ENCODE measurements at regions not wholly inside any gene's neighbourhood (a gene's known extent, or its start where the extent isn't known, plus 50 kb on each side); places are given as distances from the start of the nearest gene placed in this dataset.

DNA sequence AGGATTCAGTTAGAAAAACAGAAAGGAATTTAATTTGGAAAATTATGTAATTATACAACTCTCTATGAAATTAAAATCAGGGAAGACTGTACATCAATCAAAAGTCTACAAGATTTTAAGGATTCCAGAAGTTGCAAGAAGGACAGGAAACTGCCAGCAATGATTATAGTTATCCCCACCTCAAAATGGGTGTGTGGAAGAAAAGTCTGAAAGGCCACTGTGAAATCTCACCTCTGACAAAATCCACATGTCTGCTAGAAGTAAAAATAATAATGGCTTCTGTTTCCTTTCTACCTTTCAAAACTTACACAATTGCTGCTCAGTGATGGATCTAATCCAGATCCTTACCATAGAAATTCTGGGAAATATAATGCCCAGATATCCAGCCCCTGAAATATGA, 708.1 kb upstream of the ADGRL4 start:
- peak; percentile 22 for DNase-seq (ENCODE audit: low spot score)

DNA sequence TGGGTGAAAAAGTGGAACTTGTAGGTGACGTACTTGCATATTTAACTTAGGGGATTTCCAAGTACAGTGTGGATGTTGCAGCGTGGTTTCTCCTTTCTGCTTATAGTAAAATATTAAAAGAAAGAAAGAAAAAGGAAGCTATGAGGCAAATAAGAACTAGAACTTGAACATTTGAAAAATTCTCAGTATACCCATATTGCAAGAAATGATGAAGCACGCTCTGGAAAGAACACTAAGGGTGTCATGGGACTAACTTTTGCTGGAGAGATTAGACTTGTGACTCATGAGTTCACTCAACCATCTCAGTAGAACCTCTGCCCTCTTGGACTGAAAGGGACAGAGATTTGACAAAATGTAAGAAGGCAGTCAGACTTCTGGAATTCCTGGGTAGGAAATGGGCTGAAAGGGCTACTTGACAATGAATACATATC, 704.5 kb upstream of the ADGRL4 start:
- no peak for DNase-seq (ENCODE audit: low spot score)

DNA sequence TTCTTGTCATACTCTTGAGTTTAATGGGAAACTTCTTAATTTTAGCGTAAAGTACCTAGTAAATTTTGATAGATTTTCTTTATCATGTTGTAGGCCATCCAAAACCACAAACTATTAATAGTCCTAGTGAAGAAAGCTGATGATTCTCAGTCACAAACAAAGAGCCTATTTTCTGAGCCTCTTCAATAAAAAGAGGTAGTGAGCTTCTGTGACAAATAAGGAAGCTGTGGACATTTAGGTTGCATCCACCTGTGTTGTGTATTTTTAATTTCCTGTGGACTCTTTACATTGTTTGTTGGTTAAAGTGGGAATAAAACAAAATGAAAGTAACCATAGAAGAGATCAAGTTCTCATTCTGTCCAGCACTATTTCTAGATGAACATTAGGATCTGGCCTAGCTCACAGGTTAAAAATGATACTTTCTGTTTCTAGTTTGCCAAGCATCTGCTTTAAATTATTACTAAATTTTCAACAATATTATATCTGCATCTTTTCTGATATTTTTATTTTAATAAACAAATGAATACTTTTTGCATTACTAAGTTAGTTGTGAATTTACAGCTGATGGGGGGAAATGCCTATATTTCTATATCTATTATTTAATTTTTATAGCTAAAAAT, 702.2 kb upstream of the ADGRL4 start:
- no peak for DNase-seq (ENCODE audit: low spot score)

DNA sequence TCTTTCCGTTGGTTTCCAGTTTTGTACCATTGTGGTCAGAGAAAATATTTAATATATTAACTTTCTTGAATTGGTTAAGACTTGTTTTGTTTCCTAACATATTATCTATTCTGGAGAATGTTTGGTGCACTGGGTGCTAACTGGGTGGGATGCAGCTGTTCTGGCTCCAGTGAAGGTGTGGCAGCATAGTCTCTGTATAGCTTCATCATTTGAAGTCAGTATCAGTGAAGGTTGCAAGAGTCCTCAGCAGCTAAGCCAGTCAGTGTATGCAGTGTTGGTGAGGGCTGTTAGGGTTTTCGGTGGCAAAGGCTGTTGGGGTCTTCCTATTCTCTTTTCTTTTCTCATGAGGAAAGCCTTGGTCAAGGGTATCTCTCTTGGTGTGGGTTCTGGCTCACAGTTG, 698.7 kb upstream of the ADGRL4 start:
- no peak for DNase-seq (ENCODE audit: low spot score)

- no peak for DNase-seq (ENCODE audit: low spot score)
Observed at GRCh38 chr1:79704067-79704466, 697.5 kb upstream of the ADGRL4 start.

DNA sequence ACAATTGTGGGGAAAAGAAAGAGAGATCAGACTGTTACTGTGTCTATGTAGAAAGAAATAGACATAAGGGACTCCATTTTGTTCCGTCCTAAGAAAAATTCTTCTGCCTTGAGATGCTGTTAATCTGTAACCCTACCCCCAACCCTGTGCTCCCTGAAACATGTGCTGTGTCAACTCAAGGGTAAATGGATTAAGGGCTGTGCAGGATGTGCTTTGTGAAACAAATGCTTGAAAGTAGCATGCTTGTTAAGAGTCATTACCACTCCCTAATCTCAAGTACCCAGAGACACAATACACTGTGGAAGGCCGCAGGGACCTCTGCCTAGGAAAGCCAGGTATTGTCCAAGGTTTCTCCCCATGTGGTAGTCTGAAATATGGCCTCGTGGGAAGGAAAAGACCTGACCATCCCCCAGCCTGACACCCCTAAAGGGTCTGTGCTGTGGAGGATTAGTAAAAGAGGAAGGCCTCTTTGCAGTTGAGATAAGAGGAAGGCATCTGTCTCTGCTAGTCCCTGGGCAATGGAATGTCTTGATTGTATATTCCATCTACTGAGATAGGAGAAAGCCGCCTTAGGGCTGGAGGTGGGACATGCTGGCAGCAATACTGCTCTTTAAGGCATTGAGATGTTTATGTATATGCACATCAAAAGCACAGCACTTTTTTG, 695.9 kb upstream of the ADGRL4 start:
- peak; percentile 46 for DNase-seq (ENCODE audit: low spot score)

GRCh38 chr1:79695138-79695537, 688.6 kb upstream of the ADGRL4 start:
- no peak for DNase-seq (ENCODE audit: low spot score)

- DNase-seq (ENCODE audit: low spot score): no peak
Observed at GRCh38 chr1:79694241-79694640, 687.7 kb upstream of the ADGRL4 start.

DNA sequence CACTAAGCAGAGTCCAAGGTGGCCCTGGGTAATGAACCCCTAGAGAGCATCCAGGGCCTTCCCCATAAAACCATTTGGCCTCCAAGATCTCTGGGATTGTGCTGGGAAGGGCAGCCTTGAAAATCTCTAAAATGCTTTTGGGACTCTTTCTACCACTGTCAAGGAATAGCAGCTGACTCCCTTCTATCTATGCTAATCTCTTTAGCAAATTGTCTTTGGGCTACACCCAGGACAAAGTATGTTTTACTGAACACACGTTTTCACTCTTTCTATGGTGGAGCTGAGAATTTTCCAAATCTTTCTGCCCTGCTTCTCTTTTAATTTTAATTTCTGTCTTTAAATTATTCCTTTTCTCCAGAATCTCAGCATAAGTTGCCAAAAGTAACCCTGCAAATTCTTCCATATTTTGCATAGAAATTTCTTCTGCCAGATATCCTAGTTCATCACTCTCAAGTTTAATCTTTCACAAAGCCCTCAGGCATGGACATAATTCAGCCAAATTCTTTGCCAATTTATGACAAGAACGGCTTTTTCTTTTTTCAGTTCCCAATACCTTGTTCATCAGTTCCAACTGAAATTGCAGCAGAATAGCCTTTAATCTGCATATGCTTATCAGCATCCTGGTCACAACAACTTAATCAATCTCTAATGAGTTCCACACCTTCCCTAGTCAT, 687.0 kb upstream of the ADGRL4 start:
- DNase-seq (ENCODE audit: low spot score): no peak

DNA sequence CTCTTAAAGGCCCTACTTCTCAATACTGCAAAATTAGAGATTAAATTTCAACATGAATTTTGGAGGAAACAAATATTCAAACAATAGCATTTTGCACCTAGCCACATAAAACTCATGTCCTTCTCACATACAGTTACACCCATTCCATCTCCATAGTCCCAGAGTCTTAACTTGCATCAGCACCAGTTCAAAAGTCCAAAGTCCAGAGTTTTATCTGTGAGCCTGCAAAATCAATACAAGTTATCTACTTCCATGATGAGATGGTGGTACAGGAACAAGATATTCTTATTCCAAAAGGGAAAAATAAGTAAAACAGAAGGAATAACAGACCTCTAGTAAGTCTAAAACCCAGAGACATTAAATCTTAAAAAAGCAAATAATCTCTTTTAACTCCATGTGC, 686.0 kb upstream of the ADGRL4 start:
- DNase-seq (ENCODE audit: low spot score): no peak

GRCh38 chr1:79688932-79689331, 682.4 kb upstream of the ADGRL4 start:
- no peak for DNase-seq (ENCODE audit: low spot score)

DNA sequence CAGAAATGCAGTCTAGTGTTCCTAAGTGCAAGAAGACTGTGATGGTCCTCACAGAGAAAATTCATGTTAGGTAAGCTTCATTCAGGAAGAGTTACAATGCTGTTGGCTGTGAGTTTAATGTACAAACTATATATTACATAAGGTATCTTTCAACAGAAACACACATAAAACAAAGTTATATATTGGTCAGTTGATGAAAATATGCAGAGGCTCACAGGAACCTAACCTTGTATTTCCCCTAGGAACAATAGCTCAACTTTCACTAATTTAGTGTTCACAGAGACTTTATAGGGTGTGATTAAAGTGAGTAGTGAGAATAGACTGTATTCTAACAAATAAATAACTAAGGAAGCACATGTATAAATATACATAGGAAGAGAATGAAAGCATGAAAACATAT, 676.9 kb upstream of the ADGRL4 start:
- DNase-seq (ENCODE audit: low spot score): no peak

DNA sequence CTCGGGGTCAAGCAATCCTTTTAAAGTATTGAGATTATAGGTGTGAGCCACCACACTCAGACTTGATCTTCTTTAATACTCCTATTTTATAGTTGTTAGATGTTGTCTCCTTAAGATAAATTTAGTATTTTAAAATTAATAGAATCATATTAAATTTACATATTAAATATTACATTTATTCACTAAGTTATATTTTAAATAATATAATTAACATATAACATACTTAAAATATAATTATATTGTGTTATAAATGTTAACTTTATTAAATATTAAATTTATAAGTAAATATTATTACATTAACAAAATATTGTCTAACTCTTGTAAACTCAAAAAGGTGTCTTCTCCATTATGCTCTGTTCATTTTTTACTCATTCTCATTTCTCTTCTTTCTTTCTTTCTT, 675.9 kb upstream of the ADGRL4 start:
- DNase-seq (ENCODE audit: low spot score): no peak

DNA sequence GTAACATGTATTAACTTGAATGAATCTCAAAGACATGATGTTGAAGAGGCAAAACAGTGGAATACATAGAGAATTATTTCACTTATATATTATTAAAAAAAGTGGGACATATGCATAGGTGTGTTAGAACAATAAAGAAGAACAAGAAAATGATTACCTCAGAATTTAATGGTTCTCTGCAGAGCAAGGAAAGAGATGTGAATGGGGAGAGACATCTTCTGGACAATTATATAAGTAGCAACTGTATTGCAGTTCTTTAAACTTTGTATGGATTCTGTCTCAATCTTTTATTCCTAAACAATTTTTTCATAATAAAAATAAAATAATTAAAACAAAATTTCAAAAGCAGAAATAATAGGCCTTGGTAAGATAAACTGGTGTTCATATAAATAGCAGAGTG, 674.9 kb upstream of the ADGRL4 start:
- DNase-seq (ENCODE audit: low spot score): no peak

DNA sequence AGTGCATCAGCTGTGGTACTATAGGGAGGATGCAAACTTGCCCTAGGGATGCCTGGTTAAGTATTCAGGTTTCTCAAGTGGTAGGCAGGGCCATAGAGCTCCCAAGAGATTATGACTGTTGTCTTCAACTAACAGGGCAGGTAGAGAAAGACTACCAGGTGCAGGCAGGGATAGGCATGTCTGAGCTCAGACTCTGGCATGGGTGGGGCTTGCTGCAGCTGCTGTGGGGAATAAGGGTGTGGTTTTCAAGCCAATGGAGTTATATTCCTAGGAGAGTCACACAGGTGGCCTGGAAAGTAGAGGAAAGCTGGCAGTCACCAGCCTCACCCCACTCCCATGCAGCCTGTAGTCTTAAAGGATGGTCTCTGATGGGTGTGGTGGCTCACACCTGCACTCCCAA, 673.4 kb upstream of the ADGRL4 start:
- no peak for DNase-seq (ENCODE audit: low spot score)

GRCh38 chr1:79667848-79668696, 661.5 kb upstream of the ADGRL4 start:
- no peak for DNase-seq (ENCODE audit: low spot score)

DNA sequence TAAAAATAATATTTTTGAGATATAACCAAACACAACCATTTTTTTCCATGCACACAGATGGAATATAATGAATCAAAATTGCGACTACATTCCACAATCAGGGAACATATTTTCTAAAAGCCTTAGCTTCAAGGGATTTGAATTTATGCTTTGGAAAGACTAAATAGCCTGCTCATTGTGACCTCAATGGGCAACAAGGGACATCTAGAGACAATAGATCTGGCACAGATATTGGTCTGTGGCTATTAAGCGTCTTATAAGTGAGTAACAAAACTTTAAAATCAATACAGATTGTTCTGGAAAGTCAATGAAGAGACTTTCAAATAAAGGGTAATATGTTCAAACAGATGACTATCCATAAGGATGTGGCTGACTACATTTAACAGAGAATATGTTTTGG, 660.6 kb upstream of the ADGRL4 start:
- DNase-seq (ENCODE audit: low spot score): no peak

- no peak for DNase-seq (ENCODE audit: low spot score)
Observed at GRCh38 chr1:79663916-79664315, 657.4 kb upstream of the ADGRL4 start.

DNA sequence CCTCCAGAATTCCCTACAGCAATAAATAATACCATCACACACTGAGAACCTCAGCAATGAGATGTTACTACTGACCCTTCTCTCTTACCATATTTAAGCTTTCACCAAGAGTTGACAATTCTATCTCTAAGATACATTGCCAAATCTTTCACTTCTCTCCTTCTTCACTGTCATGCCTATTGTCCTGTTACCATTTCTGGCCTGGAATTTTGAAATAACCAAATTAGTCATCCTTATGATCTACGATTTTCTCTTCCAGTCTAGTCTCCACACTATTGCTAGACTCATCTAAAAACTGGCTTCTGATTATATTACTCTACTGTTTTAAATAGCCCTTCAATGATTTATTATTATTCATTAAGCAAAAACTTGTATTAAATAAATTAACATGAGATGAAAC, 656.1 kb upstream of the ADGRL4 start:
- DNase-seq (ENCODE audit: low spot score): no peak

DNA sequence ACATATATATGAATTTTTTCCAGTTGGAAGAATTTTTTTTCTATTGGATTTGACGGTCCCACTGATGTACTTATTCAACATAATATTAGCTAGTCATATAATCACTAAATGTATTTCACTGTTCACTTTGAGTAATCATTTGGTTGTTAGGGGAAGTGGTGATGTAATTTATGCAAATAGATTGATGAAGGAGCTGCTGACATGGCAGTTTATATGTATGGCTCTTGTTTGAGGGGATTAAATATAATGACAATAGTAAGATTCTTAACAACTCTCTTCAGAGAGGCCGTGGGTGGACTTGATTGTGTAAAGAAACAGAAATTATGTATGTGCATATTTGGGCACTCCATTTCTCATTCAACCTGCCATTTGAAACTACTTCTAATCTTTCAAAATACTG, 653.6 kb upstream of the ADGRL4 start:
- DNase-seq (ENCODE audit: low spot score): no peak

DNA sequence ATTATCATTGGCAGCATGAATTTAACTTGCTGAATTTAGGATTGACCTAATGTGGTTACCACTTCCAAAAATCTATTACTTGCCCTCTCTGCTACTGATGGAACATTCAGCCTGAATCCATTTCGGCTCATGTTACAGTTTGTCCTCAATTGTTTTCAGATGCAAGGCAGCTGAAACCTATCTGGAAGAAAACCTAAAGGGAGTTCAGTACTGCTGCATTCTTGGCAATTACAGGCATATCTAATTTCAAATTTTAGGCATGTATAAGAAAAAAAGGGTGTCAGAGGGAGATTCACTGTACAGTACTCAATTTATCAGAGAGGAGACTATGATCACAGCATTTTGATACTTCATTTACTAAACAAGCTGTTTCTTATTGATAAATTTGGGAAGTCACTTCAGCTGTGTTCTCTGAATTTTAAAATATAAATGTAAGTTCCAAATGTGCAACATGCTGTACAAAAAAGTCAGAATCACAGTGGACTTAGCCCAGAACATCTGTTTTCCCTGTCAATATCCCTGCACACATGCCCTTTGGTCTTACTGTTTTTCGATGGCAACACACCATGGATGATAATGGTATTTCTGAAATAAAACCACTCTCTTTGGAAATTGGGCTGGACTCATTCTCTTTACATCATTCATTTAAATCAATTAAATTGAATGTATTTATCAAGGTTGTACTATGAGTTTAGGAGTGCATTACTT, 651.6 kb upstream of the ADGRL4 start:
- DNase-seq (ENCODE audit: low spot score): peak; percentile 15

GRCh38 chr1:79655876-79656275, 649.3 kb upstream of the ADGRL4 start:
- no peak for DNase-seq (ENCODE audit: low spot score)

Data from SK-N-DZ (cell line).